MG63 (cell line): ENCODE measurements at regions not wholly inside any gene's neighbourhood (a gene's known extent, or its start where the extent isn't known, plus 50 kb on each side); places are given as distances from the start of the nearest gene placed in this dataset.
"Not testable (repeated sequence)": the region's sequence is repeated elsewhere in the genome, so short reads cannot be mapped to it uniquely, and the experiment has no call there.

Source experiments
- DNase-seq: peaks from one replicate; pipeline ENCODE4 v3.0.0-alpha.2; 2020
- H3K27me3 ChIP-seq: fragments of 250-450 bp; sonication (Bioruptor Pico); 2 replicates; pipeline ENCODE4 v1.5.1; 2020; ENCODE audit warnings: mild to moderate bottlenecking, moderate library complexity
- H3K36me3 ChIP-seq: fragments of 250-450 bp; sonication (Bioruptor Pico); 2 replicates; pipeline ENCODE4 v1.5.1; 2020; ENCODE audit warnings: mild to moderate bottlenecking, moderate library complexity
- H3K4me3 ChIP-seq: fragments of 250-450 bp; sonication (Bioruptor Pico); 2 replicates; pipeline ENCODE4 v1.5.1; 2020; ENCODE audit warnings: mild to moderate bottlenecking, moderate library complexity
- H3K9me3 ChIP-seq: fragments of 250-450 bp; sonication (Bioruptor Pico); 2 replicates; pipeline ENCODE4 v1.5.1; 2020; ENCODE audit warnings: mild to moderate bottlenecking, moderate library complexity

- Histone ChIP-seq H3K9me3 (no peaks in the 10 kb centered on the region), H3K27me3 (no peaks in the 10 kb centered on the region), H3K36me3 (no peaks in the 10 kb centered on the region), H3K4me3 (no peak overlapping the region)
- DNase-seq = no peak
These were observed 625.0 kb upstream of the ADARB2 start for GRCh38 chr10:2362331-2362730.

- no peak for DNase-seq
- Histone ChIP-seq H3K27me3 (no peaks in the 10 kb centered on the region), H3K4me3 (no peak overlapping the region), H3K36me3 (no peaks in the 10 kb centered on the region), H3K9me3 (no peaks in the 10 kb centered on the region)
These were observed 621.3 kb upstream of the ADARB2 start for GRCh38 chr10:2358586-2358985.

GRCh38 chr10:2356670-2357069, 619.3 kb upstream of the ADARB2 start:
- Histone ChIP-seq H3K4me3 (no peak overlapping the region), H3K27me3 (no peaks in the 10 kb centered on the region), H3K36me3 (no peaks in the 10 kb centered on the region), H3K9me3 (no peaks in the 10 kb centered on the region)
- DNase-seq = no peak

GRCh38 chr10:2351566-2351965, 614.2 kb upstream of the ADARB2 start:
- no peak for DNase-seq
- no peaks in the 10 kb centered on the region for H3K9me3 ChIP-seq

GRCh38 chr10:2342206-2342605, 604.9 kb upstream of the ADARB2 start:
- DNase-seq = no peak
- no peak overlapping the region for H3K4me3 ChIP-seq
- H3K36me3 ChIP-seq = no peaks in the 10 kb centered on the region
- no peaks in the 10 kb centered on the region for H3K9me3 ChIP-seq
- H3K27me3 ChIP-seq = peaks cover 13% of the 10 kb centered on the region

More at GRCh38 chr10:2351566-2351965, 614.2 kb upstream of the ADARB2 start:
- Histone ChIP-seq H3K36me3 (no peaks in the 10 kb centered on the region), H3K27me3 (no peaks in the 10 kb centered on the region), H3K4me3 (no peak overlapping the region)

GRCh38 chr10:2340831-2341647, 603.7 kb upstream of the ADARB2 start:
- DNase-seq = no peak
- H3K27me3 ChIP-seq = peaks cover 13% of the 10 kb centered on the region
- H3K36me3 ChIP-seq = no peaks in the 10 kb centered on the region
- H3K9me3 ChIP-seq = no peaks in the 10 kb centered on the region
- H3K4me3 ChIP-seq = no peak overlapping the region

GRCh38 chr10:2335626-2336025, 598.3 kb upstream of the ADARB2 start:
- DNase-seq = no peak
- no peaks in the 10 kb centered on the region for H3K9me3 ChIP-seq
- H3K36me3 ChIP-seq = no peaks in the 10 kb centered on the region
- H3K27me3 ChIP-seq = 0 out of 2 replicates have a peak, but pooled peaks cover 3% of the 10 kb centered on the region
- no peak overlapping the region for H3K4me3 ChIP-seq

- H3K4me3 ChIP-seq = no peak overlapping the region
- H3K36me3 ChIP-seq = no peaks in the 10 kb centered on the region
- no peak for DNase-seq
- no peaks in the 10 kb centered on the region for H3K9me3 ChIP-seq
- H3K27me3 ChIP-seq = 0 out of 2 replicates have a peak, but pooled peaks cover under 1% of the 10 kb centered on the region
These were observed 597.2 kb upstream of the ADARB2 start for GRCh38 chr10:2334575-2334974.

GRCh38 chr10:2329082-2329481, 591.8 kb upstream of the ADARB2 start:
- no peak for DNase-seq
- Histone ChIP-seq H3K9me3 (no peaks in the 10 kb centered on the region), H3K4me3 (no peak overlapping the region), H3K27me3 (no peaks in the 10 kb centered on the region), H3K36me3 (no peaks in the 10 kb centered on the region)

- Histone ChIP-seq H3K27me3 (no peaks in the 10 kb centered on the region), H3K9me3 (no peaks in the 10 kb centered on the region), H3K36me3 (no peaks in the 10 kb centered on the region), H3K4me3 (no peak overlapping the region)
- DNase-seq = no peak
These were observed 589.1 kb upstream of the ADARB2 start for GRCh38 chr10:2326411-2326810.

GRCh38 chr10:2315045-2315485, 577.7 kb upstream of the ADARB2 start:
- not testable (repeated sequence) for H3K27me3 ChIP-seq, DNase-seq, H3K36me3 ChIP-seq, H3K9me3 ChIP-seq, H3K4me3 ChIP-seq

- Histone ChIP-seq H3K4me3 (no peak overlapping the region), H3K36me3 (no peaks in the 10 kb centered on the region), H3K27me3 (no peaks in the 10 kb centered on the region), H3K9me3 (no peaks in the 10 kb centered on the region)
- no peak for DNase-seq
These were observed 568.8 kb upstream of the ADARB2 start for GRCh38 chr10:2306081-2306480.

- H3K27me3 ChIP-seq = no peaks in the 10 kb centered on the region
- H3K4me3 ChIP-seq = no peak overlapping the region
- no peak for DNase-seq
- H3K36me3 ChIP-seq = no peaks in the 10 kb centered on the region
- H3K9me3 ChIP-seq = no peaks in the 10 kb centered on the region
These were observed 565.8 kb upstream of the ADARB2 start for GRCh38 chr10:2303169-2303568.

GRCh38 chr10:2301227-2301626, 563.9 kb upstream of the ADARB2 start:
- Histone ChIP-seq H3K27me3 (no peaks in the 10 kb centered on the region), H3K9me3 (no peaks in the 10 kb centered on the region), H3K4me3 (no peak overlapping the region), H3K36me3 (no peaks in the 10 kb centered on the region)
- no peak for DNase-seq

- Histone ChIP-seq H3K27me3 (no peaks in the 10 kb centered on the region), H3K4me3 (no peak overlapping the region), H3K9me3 (no peaks in the 10 kb centered on the region), H3K36me3 (no peaks in the 10 kb centered on the region)
- DNase-seq = no peak
These were observed 562.9 kb upstream of the ADARB2 start for GRCh38 chr10:2300231-2300630.

- no peak for DNase-seq
- no peaks in the 10 kb centered on the region for H3K9me3 ChIP-seq
- no peaks in the 10 kb centered on the region for H3K27me3 ChIP-seq
- no peak overlapping the region for H3K4me3 ChIP-seq
- no peaks in the 10 kb centered on the region for H3K36me3 ChIP-seq
These were observed 559.0 kb upstream of the ADARB2 start for GRCh38 chr10:2296179-2296891.

GRCh38 chr10:2294739-2295138, 557.4 kb upstream of the ADARB2 start:
- Histone ChIP-seq H3K9me3 (no peaks in the 10 kb centered on the region), H3K36me3 (no peaks in the 10 kb centered on the region), H3K27me3 (no peaks in the 10 kb centered on the region), H3K4me3 (no peak overlapping the region)
- no peak for DNase-seq

GRCh38 chr10:2284071-2284470, 546.7 kb upstream of the ADARB2 start:
- Histone ChIP-seq H3K9me3 (no peaks in the 10 kb centered on the region), H3K36me3 (no peaks in the 10 kb centered on the region), H3K27me3 (0 out of 2 replicates have a peak, but pooled peaks cover 4% of the 10 kb centered on the region), H3K4me3 (no peak overlapping the region)
- DNase-seq = no peak
